Central memory CD8-positive, alpha-beta T cell (primary cell): ENCODE measurements at regions not wholly inside any gene's neighbourhood (a gene's known extent, or its start where the extent isn't known, plus 50 kb on each side); places are given as distances from the start of the nearest gene placed in this dataset.

Experiments
- ATAC-seq: fragments of 150-1000 bp; cut with Tn5 transposase; replicated peaks from 2 replicates; pipeline ENCODE4 v1.10.0; 2022; ENCODE audit warnings: mild to moderate bottlenecking, moderate FRiP score, moderate number of reproducible peaks; ENCODE audit not compliant: poor library complexity, severe bottlenecking; ENCODE audit errors: extremely low read depth
- DNase-seq, 2 donors: peaks; one replicate each; pipeline ENCODE4 v3.0.0; 2021; ENCODE audit warnings: low spot score in 2 of 2
- H3K27ac Mint-ChIP-seq: one replicate; pipeline ENCODE4 v1.8.0; 2022; ENCODE audit warnings: low read depth, mild to moderate bottlenecking, moderate library complexity, mixed read lengths
- H3K27me3 Mint-ChIP-seq: one replicate; pipeline ENCODE4 v1.8.0; 2022; ENCODE audit warnings: mixed read lengths
- H3K36me3 Mint-ChIP-seq: one replicate; pipeline ENCODE4 v1.8.0; 2022; ENCODE audit warnings: mild to moderate bottlenecking, moderate library complexity, mixed read lengths; ENCODE audit not compliant: insufficient read depth
- H3K4me1 Mint-ChIP-seq: one replicate; pipeline ENCODE4 v1.8.0; 2022; ENCODE audit warnings: mixed read lengths
- H3K4me3 Mint-ChIP-seq: one replicate; pipeline ENCODE4 v1.8.0; 2022; ENCODE audit warnings: mild to moderate bottlenecking, moderate library complexity, mixed read lengths
- H3K9me3 Mint-ChIP-seq: one replicate; pipeline ENCODE4 v1.8.0; 2022; ENCODE audit warnings: mixed read lengths

GRCh38 chr10:90414926-90415325, 442.9 kb downstream of the HTR7 start:
- H3K4me3 Mint-ChIP-seq = no peak overlapping the region
- no peak for ATAC-seq
- no peaks in the 10 kb centered on the region for H3K36me3 Mint-ChIP-seq
- no peak overlapping the region for H3K27ac Mint-ChIP-seq
- DNase-seq = no peak
- H3K9me3 Mint-ChIP-seq = peaks cover 6% of the 10 kb centered on the region
- H3K27me3 Mint-ChIP-seq = no peaks in the 10 kb centered on the region
- no peaks in the 10 kb centered on the region for H3K4me1 Mint-ChIP-seq

GRCh38 chr10:90417029-90417428, 440.8 kb downstream of the HTR7 start:
- H3K4me1 Mint-ChIP-seq = no peaks in the 10 kb centered on the region
- no peaks in the 10 kb centered on the region for H3K9me3 Mint-ChIP-seq
- H3K4me3 Mint-ChIP-seq = no peak overlapping the region
- DNase-seq = no peak
- no peak for ATAC-seq
- H3K27me3 Mint-ChIP-seq = no peaks in the 10 kb centered on the region
- no peaks in the 10 kb centered on the region for H3K36me3 Mint-ChIP-seq
- no peak overlapping the region for H3K27ac Mint-ChIP-seq

GRCh38 chr10:90417476-90418210, 440.2 kb downstream of the HTR7 start:
- no peak for DNase-seq
- Mint-ChIP-seq H3K27me3 (no peaks in the 10 kb centered on the region), H3K4me3 (no peak overlapping the region)

DNA sequence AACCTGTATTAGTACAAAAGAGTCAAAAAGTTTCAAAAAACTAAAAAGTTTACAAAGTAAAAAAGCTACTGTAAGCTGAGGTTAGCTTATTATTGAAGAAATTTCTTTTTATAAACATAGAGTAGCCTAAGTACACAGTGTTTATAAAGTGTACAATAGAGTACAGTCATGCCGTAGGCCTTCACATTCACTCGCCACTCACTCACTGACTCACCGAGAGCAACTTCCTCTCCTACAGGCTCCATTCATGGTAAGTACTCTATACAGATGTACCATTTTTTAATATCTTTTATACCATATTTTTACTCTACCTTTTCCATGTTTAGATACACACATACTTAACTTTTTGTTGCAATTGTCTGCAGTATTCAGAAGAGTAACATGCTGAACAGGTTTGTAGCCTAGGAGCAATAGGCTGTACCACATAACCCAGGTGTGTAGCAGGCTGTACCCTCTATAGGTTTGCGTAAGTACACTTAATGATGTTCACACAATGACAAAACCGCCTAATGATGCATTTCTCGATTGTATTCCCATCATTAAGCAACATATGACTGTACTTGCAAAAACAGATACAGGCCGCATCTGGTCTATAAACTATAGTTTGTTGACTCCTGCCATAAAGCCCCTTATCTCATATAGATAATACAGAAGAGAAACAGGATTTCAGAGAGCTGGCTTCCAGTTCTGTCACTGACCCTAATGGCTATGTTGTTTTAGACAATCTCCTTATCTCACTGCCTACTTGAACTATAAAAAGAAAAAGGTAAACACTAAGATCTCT, 438.8 kb downstream of the HTR7 start:
- no peak overlapping the region for H3K4me3 Mint-ChIP-seq
- no peak overlapping the region for H3K27ac Mint-ChIP-seq
- H3K36me3 Mint-ChIP-seq = no peaks in the 10 kb centered on the region
- H3K9me3 Mint-ChIP-seq = no peaks in the 10 kb centered on the region
- no peaks in the 10 kb centered on the region for H3K27me3 Mint-ChIP-seq
- no peaks in the 10 kb centered on the region for H3K4me1 Mint-ChIP-seq
- ATAC-seq = no peak
- no peak for DNase-seq

More at GRCh38 chr10:90417476-90418210, 440.2 kb downstream of the HTR7 start:
- H3K36me3 Mint-ChIP-seq = no peaks in the 10 kb centered on the region
- no peaks in the 10 kb centered on the region for H3K9me3 Mint-ChIP-seq
- H3K4me1 Mint-ChIP-seq = no peaks in the 10 kb centered on the region
- H3K27ac Mint-ChIP-seq = no peak overlapping the region
- ATAC-seq = no peak

DNA sequence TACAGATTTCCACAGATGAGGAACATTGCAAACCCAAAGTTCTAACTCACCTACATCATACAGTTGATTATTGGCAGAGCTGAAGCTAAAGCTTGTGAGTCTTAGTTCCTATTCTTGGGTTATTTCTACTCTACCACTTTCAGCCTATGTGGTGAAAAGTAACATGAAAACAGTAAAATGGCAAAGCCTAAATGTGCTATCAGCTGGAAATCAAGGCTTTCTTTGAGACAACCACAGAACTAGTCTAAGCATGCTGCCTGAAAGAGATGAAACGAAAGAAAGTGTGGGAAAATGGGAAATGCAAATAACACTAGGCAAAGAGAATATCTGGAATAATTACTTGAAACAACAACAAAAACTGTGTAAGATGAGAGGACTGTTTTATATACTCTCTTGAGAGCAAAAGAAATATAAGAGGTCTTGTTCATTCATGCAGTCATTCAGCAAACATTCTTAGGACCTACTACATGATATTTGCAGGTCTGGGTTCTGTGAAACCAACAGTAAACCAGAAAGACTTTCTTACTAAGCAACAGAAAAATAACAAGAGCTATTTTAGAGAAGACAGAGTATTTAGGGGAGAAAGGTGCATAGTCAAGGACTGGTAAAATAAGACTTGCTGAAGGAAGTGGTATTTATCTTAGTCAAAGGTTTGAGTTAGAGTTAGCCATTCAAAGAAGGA, 437.1 kb downstream of the HTR7 start:
- DNase-seq (no peak), ATAC-seq (no peak)
- Mint-ChIP-seq H3K27ac (no peak overlapping the region), H3K4me3 (no peak overlapping the region), H3K4me1 (no peaks in the 10 kb centered on the region), H3K9me3 (peaks cover 5% of the 10 kb centered on the region), H3K27me3 (no peaks in the 10 kb centered on the region), H3K36me3 (no peaks in the 10 kb centered on the region)

- H3K36me3 Mint-ChIP-seq = no peaks in the 10 kb centered on the region
- ATAC-seq (no peak), DNase-seq (no peak)
- no peak overlapping the region for H3K27ac Mint-ChIP-seq
- no peaks in the 10 kb centered on the region for H3K4me1 Mint-ChIP-seq
- no peaks in the 10 kb centered on the region for H3K27me3 Mint-ChIP-seq
- H3K4me3 Mint-ChIP-seq = no peak overlapping the region
- H3K9me3 Mint-ChIP-seq = peaks cover 13% of the 10 kb centered on the region
Observed at GRCh38 chr10:90421874-90422273, 436.0 kb downstream of the HTR7 start.

DNA sequence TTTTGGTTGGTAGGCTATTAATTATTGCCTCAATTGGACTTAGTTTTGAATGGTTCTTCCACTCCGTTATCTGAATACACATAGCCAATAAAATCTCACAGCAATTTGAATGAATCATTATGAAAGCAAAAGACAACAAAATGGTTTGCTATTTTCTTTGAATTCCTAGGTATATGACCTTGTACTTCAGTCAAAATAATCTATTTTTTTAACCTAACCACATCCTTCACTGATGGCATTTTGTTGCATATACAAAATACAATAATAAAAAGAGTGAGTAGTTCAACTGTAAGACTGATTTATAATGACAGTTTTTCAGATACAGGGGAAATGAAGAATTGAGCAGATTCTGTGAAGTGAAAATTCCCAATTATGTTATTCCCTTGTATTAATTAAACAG, 433.1 kb downstream of the HTR7 start:
- peaks cover 13% of the 10 kb centered on the region for H3K9me3 Mint-ChIP-seq
- H3K4me1 Mint-ChIP-seq = no peaks in the 10 kb centered on the region
- no peak for DNase-seq

GRCh38 chr10:90430186-90430585, 427.7 kb downstream of the HTR7 start:
- no peak for ATAC-seq
- no peak overlapping the region for H3K27ac Mint-ChIP-seq
- no peaks in the 10 kb centered on the region for H3K4me1 Mint-ChIP-seq
- H3K36me3 Mint-ChIP-seq = no peaks in the 10 kb centered on the region
- peaks cover 17% of the 10 kb centered on the region for H3K9me3 Mint-ChIP-seq
- no peak for DNase-seq
- no peaks in the 10 kb centered on the region for H3K27me3 Mint-ChIP-seq
- H3K4me3 Mint-ChIP-seq = no peak overlapping the region

More for the DNA sequence above, 433.1 kb downstream of the HTR7 start:
- Mint-ChIP-seq H3K36me3 (no peaks in the 10 kb centered on the region), H3K27me3 (no peaks in the 10 kb centered on the region), H3K27ac (no peak overlapping the region), H3K4me3 (no peak overlapping the region)
- ATAC-seq = no peak

DNA sequence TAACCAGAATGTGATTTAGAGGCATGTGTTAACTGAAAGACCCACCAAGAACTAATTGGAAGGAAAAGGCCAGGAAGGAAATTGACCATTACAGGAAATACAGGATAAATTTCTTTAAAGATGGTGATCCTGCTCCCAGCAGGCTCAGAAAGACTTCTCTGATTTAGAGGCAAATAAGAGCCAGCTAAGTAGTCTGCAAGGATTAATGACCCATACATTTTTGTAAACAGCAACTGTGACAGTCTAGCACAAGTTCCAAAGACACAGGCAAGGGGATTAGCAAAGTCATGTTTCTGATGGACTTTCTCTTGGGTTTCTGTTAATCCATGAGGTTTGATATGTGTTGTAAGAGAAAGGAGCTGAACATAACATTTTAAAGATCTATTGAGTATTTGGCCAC, 425.0 kb downstream of the HTR7 start:
- no peak for DNase-seq
- no peaks in the 10 kb centered on the region for H3K36me3 Mint-ChIP-seq
- H3K27ac Mint-ChIP-seq = no peak overlapping the region
- H3K9me3 Mint-ChIP-seq = peaks cover 6% of the 10 kb centered on the region
- H3K4me1 Mint-ChIP-seq = no peaks in the 10 kb centered on the region
- ATAC-seq = no peak
- no peaks in the 10 kb centered on the region for H3K27me3 Mint-ChIP-seq
- no peak overlapping the region for H3K4me3 Mint-ChIP-seq

DNA sequence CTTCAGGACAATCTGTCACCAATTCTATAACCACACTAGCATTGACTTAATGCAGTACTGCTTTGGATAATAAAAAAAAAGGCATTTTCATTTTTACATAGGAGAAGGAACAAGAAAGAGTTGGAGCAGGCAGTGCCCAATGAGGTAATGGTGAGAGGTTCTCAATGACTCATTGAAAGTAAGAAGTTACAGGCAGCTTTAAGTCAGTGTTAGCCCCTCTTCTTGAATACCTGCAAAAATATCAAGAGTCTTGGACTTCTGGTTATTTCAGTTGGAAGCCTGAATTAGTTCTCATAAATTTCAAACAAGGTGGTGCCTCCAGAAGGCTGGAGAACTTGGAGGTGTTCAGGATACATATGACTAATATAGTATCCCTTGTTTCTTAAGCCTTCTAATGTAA, 422.5 kb downstream of the HTR7 start:
- H3K27ac Mint-ChIP-seq = no peak overlapping the region
- no peaks in the 10 kb centered on the region for H3K36me3 Mint-ChIP-seq
- H3K27me3 Mint-ChIP-seq = no peaks in the 10 kb centered on the region
- DNase-seq (no peak), ATAC-seq (no peak)
- no peaks in the 10 kb centered on the region for H3K4me1 Mint-ChIP-seq
- no peak overlapping the region for H3K4me3 Mint-ChIP-seq
- H3K9me3 Mint-ChIP-seq = peaks cover 9% of the 10 kb centered on the region

GRCh38 chr10:90437452-90437851, 420.4 kb downstream of the HTR7 start:
- no peak overlapping the region for H3K27ac Mint-ChIP-seq
- ATAC-seq (no peak), DNase-seq (no peak)
- H3K27me3 Mint-ChIP-seq = no peaks in the 10 kb centered on the region
- no peak overlapping the region for H3K4me3 Mint-ChIP-seq
- no peaks in the 10 kb centered on the region for H3K36me3 Mint-ChIP-seq
- H3K9me3 Mint-ChIP-seq = peaks cover 20% of the 10 kb centered on the region
- no peaks in the 10 kb centered on the region for H3K4me1 Mint-ChIP-seq

DNA sequence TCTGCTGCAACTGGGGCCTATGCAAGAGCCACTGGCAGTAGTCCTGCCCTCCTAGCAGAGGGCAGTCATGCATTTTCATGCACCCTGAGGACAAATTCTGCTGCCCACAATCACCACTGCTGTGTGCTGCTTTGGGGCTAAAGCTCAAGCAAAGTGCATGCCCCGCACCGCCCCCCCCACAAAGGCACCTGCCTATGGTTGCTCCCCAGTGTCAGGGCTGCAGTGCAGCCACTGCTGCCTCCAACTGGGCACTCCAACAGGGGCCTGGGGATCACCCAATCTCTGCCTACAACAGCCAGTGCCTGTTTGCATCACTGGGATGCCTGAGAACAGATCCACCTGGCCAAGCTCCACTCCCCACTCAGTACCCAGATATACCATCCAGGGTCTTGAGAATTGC, 417.0 kb downstream of the HTR7 start:
- no peak overlapping the region for H3K4me3 Mint-ChIP-seq
- no peak for DNase-seq
- no peak for ATAC-seq
- H3K36me3 Mint-ChIP-seq = no peaks in the 10 kb centered on the region
- H3K4me1 Mint-ChIP-seq = no peaks in the 10 kb centered on the region
- no peaks in the 10 kb centered on the region for H3K27me3 Mint-ChIP-seq
- peaks cover 25% of the 10 kb centered on the region for H3K9me3 Mint-ChIP-seq
- H3K27ac Mint-ChIP-seq = no peak overlapping the region

DNA sequence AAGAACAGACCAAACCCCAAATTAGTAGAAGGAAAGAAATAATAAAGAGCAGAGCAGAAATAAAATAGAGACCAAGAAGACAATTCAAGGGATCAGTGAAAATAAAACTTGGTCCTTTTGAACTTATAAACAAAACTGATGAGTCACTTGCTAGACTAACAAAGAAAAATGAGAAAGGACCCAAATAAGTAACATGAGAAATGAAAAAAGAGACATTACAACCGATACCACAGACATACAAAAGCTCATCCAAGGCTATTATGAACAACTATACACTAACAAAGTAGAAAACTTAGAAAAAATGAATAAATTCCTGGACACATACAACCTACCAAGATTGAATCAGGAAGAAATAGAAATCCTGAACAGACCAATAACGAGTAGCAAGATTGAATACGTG, 414.5 kb downstream of the HTR7 start:
- H3K36me3 Mint-ChIP-seq = no peaks in the 10 kb centered on the region
- no peak for DNase-seq
- ATAC-seq = no peak
- H3K4me1 Mint-ChIP-seq = no peaks in the 10 kb centered on the region
- H3K27me3 Mint-ChIP-seq = no peaks in the 10 kb centered on the region
- no peak overlapping the region for H3K27ac Mint-ChIP-seq
- H3K4me3 Mint-ChIP-seq = no peak overlapping the region
- peaks cover 25% of the 10 kb centered on the region for H3K9me3 Mint-ChIP-seq
